GM21737 (cell line): ENCODE measurements at regions not wholly inside any gene's neighbourhood (a gene's known extent, or its start where the extent isn't known, plus 50 kb on each side); places are given as distances from the start of the nearest gene placed in this dataset.

ENCODE experiments used
- ATAC-seq: cut with Tn5 transposase; IDR thresholded peaks from one replicate; pipeline ENCODE4 v1.9.1; 2021; ENCODE audit warnings: mild to moderate bottlenecking, moderate library complexity; ENCODE audit not compliant: unreplicated experiment

DNA sequence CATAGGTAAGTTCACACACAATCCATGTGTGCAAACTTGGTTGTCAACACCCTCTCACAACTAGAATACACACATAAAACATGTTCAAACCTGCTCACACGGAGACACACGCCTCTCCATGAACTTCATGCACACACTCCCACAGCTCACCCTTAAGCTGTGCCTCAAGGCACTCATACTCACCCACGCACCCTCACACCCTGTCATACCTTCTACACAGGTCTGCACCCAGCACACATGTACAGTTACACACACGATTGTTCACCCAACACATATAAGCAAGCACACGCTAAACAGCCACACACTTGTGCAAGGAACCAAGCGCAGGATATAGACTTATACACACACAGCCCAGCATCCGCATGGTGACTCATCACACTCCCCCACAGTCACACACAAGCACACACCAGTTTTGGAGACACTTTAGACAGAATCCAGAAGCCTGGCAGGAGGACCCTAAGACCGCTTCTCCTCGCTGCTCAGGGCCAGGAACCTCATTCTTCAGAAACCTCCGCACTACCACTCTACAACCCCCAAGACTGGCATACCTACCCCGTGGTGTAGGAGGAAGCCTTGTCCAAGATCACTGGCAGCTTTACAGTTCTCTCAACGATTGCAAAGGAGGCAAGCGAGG, 58.7 kb upstream of the ZC3H12A start:
- no peak for ATAC-seq

DNA sequence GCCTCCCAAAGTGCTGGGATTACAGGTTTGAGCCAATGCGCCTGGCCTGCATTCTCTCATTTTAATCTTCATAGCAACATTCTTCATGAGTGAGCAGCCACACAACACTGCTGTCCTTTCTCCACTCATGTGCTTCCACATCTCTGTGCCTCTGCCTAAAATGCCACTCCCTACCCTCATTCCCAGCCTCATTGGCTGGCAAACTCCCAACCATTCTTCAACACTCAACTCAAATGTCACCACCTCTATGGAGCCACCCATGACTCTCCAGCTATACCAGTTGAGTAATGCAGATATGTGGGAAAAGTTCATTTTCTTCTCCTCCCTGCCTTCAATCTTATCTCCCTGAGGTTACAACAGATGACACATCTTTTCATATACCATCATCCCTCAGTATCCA, 53.9 kb upstream of the ZC3H12A start:
- no peak for ATAC-seq

DNA sequence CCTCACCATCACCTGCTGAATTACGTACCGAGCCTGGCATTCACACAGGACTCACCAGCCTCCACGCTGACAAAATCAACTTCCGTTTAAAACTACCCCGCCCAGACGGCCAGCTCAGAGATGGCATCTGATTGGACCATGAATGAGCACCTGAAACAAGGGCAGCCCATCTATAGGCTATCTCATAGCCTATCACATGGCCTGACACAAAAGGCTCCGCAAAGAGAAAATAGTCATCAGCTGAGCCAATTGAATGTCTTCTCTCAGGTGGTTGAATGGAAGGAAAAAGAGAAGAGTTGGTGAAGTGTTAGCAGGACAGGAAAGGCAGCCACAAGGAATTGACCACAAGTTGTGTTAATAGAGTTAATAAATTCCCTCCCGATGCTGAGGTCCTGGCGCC, 50.6 kb upstream of the ZC3H12A start:
- no peak for ATAC-seq

DNA sequence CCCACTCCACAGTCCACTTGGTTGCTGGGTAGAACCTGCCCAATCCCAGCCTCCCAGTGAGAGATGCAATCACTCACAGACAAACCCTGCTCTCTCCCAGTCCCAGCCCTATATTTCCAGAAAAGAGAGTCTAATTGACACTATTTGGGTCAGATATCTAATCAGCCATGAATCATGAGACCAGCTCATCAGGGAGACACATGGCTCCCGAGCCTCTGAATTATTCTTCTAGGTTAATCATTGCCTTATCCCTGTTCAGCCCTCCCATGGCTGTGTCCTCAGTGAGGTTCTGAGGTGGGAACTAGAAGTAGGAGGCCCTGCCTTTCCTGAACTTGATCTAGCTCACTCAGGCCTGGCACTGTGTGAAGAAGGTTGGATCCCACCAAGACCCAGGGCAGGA, 49.9 kb upstream of the ZC3H12A start:
- no peak for ATAC-seq
